ENCODE measurements at regions not wholly inside any gene's neighbourhood (a gene's known extent, or its start where the extent isn't known, plus 50 kb on each side); places are given as distances from the start of the nearest gene placed in this dataset.

GRCh38 chr4:77473509-77473908, 132.1 kb upstream of the CXCL13 start:
- no peak for TF ChIP-seq YY1 (IDR thresholded peaks at IDR 0.05; ENCODE audit: insufficient read depth, insufficient read length)
- TF ChIP-seq SUZ12 (IDR thresholded peaks at IDR 0.05; ENCODE audit: extremely low read depth, insufficient read depth, insufficient read length) = no peak
